Astrocyte (in vitro differentiated cells and primary cell): ENCODE measurements at regions not wholly inside any gene's neighbourhood (a gene's known extent, or its start where the extent isn't known, plus 50 kb on each side); places are given as distances from the start of the nearest gene placed in this dataset.

Experiments used
- DNase-seq: peaks from one replicate; pipeline ENCODE4 v3.0.0-alpha.2; 2010; ENCODE audit warnings: low read depth
- FAIRE-seq: peaks from 2 replicates; lab custom pipeline; 2011; peaks lifted over from hg19 to GRCh38; lab: Jason Lieb, UNC
- H2AFZ ChIP-seq: 2 replicates; pipeline ENCODE4 v1.6.0; 2012; ENCODE audit warnings: low read depth, low read length, inconsistent platforms
- H3K27ac ChIP-seq: 2 replicates; pipeline ENCODE4 v1.5.1; 2011; ENCODE audit warnings: low read depth, low read length, inconsistent platforms
- H3K27me3 ChIP-seq: 2 replicates; pipeline ENCODE4 v1.6.0; 2011; ENCODE audit warnings: low read length, inconsistent platforms; ENCODE audit not compliant: insufficient read depth
- H3K36me3 ChIP-seq: 2 replicates; pipeline ENCODE4 v1.5.1; 2011; ENCODE audit warnings: low read length, inconsistent platforms; ENCODE audit not compliant: insufficient read depth
- H3K4me1 ChIP-seq: 2 replicates; pipeline ENCODE4 v1.5.1; 2011; ENCODE audit warnings: low read length, inconsistent platforms; ENCODE audit not compliant: insufficient read depth
- H3K4me2 ChIP-seq: 2 replicates; pipeline ENCODE4 v1.6.0; 2012; ENCODE audit warnings: low read length, inconsistent platforms
- H3K4me3 ChIP-seq: 2 replicates; pipeline ENCODE4 v1.5.1; 2011; ENCODE audit warnings: low read depth, mild to moderate bottlenecking, low read length, inconsistent platforms; ENCODE audit not compliant: insufficient read depth
- H3K79me2 ChIP-seq: 2 replicates; pipeline ENCODE4 v1.6.0; 2012; ENCODE audit warnings: mild to moderate bottlenecking, low read length, inconsistent platforms; ENCODE audit not compliant: insufficient read depth
- H3K9ac ChIP-seq: 2 replicates; pipeline ENCODE4 v1.6.0; 2012; ENCODE audit warnings: mild to moderate bottlenecking, low read length, inconsistent platforms
- H3K9me3 ChIP-seq: 2 replicates; pipeline ENCODE4 v1.5.1; 2012; ENCODE audit warnings: low read depth, mild to moderate bottlenecking, low read length, inconsistent platforms; ENCODE audit not compliant: insufficient read depth
- H4K20me1 ChIP-seq: 2 replicates; pipeline ENCODE4 v1.6.0; 2012; ENCODE audit warnings: low read length, inconsistent platforms; ENCODE audit not compliant: insufficient read depth
- H3K27ac Mint-ChIP-seq: one replicate; pipeline ENCODE4 v1.8.0; 2021; ENCODE audit warnings: mild to moderate bottlenecking, mixed read lengths; ENCODE audit not compliant: unreplicated experiment
- H3K27me3 Mint-ChIP-seq: one replicate; pipeline ENCODE4 v1.8.0; 2021; ENCODE audit warnings: low read depth, mixed read lengths; ENCODE audit not compliant: unreplicated experiment
- H3K36me3 Mint-ChIP-seq: one replicate; pipeline ENCODE4 v1.8.0; 2021; ENCODE audit warnings: low read depth, mixed read lengths; ENCODE audit not compliant: unreplicated experiment
- H3K4me1 Mint-ChIP-seq: one replicate; pipeline ENCODE4 v1.8.0; 2021; ENCODE audit warnings: low read depth, mixed read lengths; ENCODE audit not compliant: unreplicated experiment
- H3K4me3 Mint-ChIP-seq: one replicate; pipeline ENCODE4 v1.8.0; 2021; ENCODE audit warnings: mild to moderate bottlenecking, moderate library complexity, mixed read lengths; ENCODE audit not compliant: unreplicated experiment
- H3K9me3 Mint-ChIP-seq: one replicate; pipeline ENCODE4 v1.8.0; 2021; ENCODE audit warnings: mild to moderate bottlenecking, mixed read lengths; ENCODE audit not compliant: unreplicated experiment
- CTCF ChIP-seq: IDR thresholded peaks from 2 replicates; pipeline ENCODE4 v1.5.1; 2011; ENCODE audit warnings: low read depth, mild to moderate bottlenecking, inconsistent platforms, low read length, moderate library complexity; ENCODE audit not compliant: insufficient read depth
- EZH2 ChIP-seq: IDR thresholded peaks from 2 replicates; pipeline ENCODE4 v1.6.1; 2012; ENCODE audit warnings: mild to moderate bottlenecking, low read length, inconsistent platforms; ENCODE audit not compliant: insufficient read depth

GRCh38 chr13:103275081-103275480 lies 208.9 kb upstream of the SLC10A2 start:
- no peaks in the 10 kb centered on the region for H4K20me1 ChIP-seq
- no peak overlapping the region for H3K9ac ChIP-seq
- DNase-seq: no peak
- H3K4me2 ChIP-seq: no peak overlapping the region
- H3K4me3 ChIP-seq: no peak overlapping the region
- TF ChIP-seq CTCF (no peak), EZH2 (no peak)
- Mint-ChIP-seq H3K4me1 (peaks cover 2% of the 10 kb centered on the region), H3K4me3 (no peak overlapping the region), H3K36me3 (no peaks in the 10 kb centered on the region), H3K27ac (no peak overlapping the region), H3K27me3 (no peaks in the 10 kb centered on the region), H3K9me3 (peaks cover 2% of the 10 kb centered on the region)
- FAIRE-seq: no peak
- H3K9me3 ChIP-seq: no peaks in the 10 kb centered on the region
- no peaks in the 10 kb centered on the region for H3K27me3 ChIP-seq
- H2AFZ ChIP-seq: no peak overlapping the region
- no peaks in the 10 kb centered on the region for H3K79me2 ChIP-seq
- H3K27ac ChIP-seq: no peak overlapping the region
- no peaks in the 10 kb centered on the region for H3K4me1 ChIP-seq
- H3K36me3 ChIP-seq: no peaks in the 10 kb centered on the region

DNA sequence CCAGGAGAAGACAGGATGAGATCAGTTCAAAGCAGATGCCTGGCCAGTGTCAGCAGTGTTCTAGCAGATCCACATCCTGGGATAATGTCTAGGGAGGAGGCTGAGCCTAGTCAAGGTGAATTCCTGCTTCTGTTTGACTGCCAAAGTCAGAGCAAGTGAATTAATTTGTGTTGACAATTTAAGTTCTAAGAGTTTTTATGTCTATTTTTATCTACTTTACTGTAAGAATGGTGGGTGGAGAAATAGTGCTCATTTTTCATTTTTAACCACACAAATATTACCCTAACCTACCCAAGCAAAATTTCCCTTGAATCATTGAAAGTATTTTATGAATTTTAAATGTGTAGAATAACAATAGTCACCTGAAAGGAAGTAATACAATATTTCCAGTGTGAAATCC lies 207.6 kb upstream of the SLC10A2 start:
- Histone ChIP-seq H4K20me1 (no peaks in the 10 kb centered on the region), H2AFZ (no peak overlapping the region), H3K4me2 (no peak overlapping the region), H3K9me3 (no peaks in the 10 kb centered on the region), H3K9ac (no peak overlapping the region), H3K36me3 (no peaks in the 10 kb centered on the region), H3K27me3 (no peaks in the 10 kb centered on the region), H3K4me1 (no peaks in the 10 kb centered on the region), H3K4me3 (no peak overlapping the region), H3K27ac (no peak overlapping the region), H3K79me2 (no peaks in the 10 kb centered on the region)
- FAIRE-seq (no peak), DNase-seq (peak; percentile 13)
- TF ChIP-seq EZH2: no peak
- TF ChIP-seq CTCF: no peak
- H3K27me3 Mint-ChIP-seq: no peaks in the 10 kb centered on the region
- H3K27ac Mint-ChIP-seq: no peak overlapping the region
- H3K4me1 Mint-ChIP-seq: peaks cover 2% of the 10 kb centered on the region
- peaks cover 3% of the 10 kb centered on the region for H3K9me3 Mint-ChIP-seq
- H3K4me3 Mint-ChIP-seq: no peak overlapping the region
- H3K36me3 Mint-ChIP-seq: no peaks in the 10 kb centered on the region

DNA sequence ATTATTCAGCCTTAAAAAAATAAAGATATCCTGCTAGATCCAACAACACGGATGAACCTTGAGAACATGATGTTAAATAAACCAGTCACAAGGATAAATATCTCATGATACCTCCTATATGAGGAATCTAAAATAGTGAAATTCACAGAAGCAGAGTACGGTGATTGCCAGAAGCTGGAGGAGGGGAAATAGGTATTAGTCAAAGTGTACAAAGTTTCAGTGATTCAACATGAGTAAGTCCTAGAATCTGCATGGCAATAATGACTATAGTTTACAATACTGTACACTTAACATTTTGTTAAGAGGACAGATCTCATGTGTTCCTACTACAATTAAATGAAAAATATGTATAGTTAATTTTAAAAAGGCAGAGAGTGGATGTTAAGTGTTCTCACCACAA lies 206.6 kb upstream of the SLC10A2 start:
- H3K9me3 Mint-ChIP-seq: peaks cover 8% of the 10 kb centered on the region
- H3K27me3 Mint-ChIP-seq: no peaks in the 10 kb centered on the region
- Histone ChIP-seq H3K9me3 (no peaks in the 10 kb centered on the region), H3K27ac (no peak overlapping the region), H3K9ac (no peak overlapping the region), H3K4me2 (no peak overlapping the region), H3K36me3 (no peaks in the 10 kb centered on the region), H3K4me3 (no peak overlapping the region), H4K20me1 (no peaks in the 10 kb centered on the region), H2AFZ (no peak overlapping the region), H3K4me1 (no peaks in the 10 kb centered on the region), H3K79me2 (no peaks in the 10 kb centered on the region), H3K27me3 (no peaks in the 10 kb centered on the region)
- DNase-seq: peak; percentile 18
- H3K4me1 Mint-ChIP-seq: peaks cover 2% of the 10 kb centered on the region
- no peak overlapping the region for H3K27ac Mint-ChIP-seq
- TF ChIP-seq EZH2: no peak
- no peak for TF ChIP-seq CTCF
- FAIRE-seq: no peak
- no peaks in the 10 kb centered on the region for H3K36me3 Mint-ChIP-seq
- no peak overlapping the region for H3K4me3 Mint-ChIP-seq
